Ishikawa (cell line): ENCODE measurements at regions not wholly inside any gene's neighbourhood (a gene's known extent, or its start where the extent isn't known, plus 50 kb on each side); places are given as distances from the start of the nearest gene placed in this dataset.

Source experiments
- CEBPB ChIP-seq: IDR thresholded peaks from 2 replicates; pipeline ENCODE4 v1.6.1; 2012
- CREB1 ChIP-seq: IDR thresholded peaks from 2 replicates; pipeline ENCODE4 v1.6.1; 2012; ENCODE audit warnings: low read depth
- EGR1 ChIP-seq: IDR thresholded peaks from 2 replicates; pipeline ENCODE4 v1.6.1; 2012
- EP300 ChIP-seq: IDR thresholded peaks from 2 replicates; pipeline ENCODE4 v1.6.1; 2012; ENCODE audit warnings: borderline replicate concordance
- FOXM1 ChIP-seq: IDR thresholded peaks from 2 replicates; pipeline ENCODE4 v1.6.1; 2012; ENCODE audit warnings: low read depth, borderline replicate concordance
- MAX ChIP-seq: IDR thresholded peaks from 2 replicates; pipeline ENCODE4 v1.6.1; 2012
- RAD21 ChIP-seq: IDR thresholded peaks from 2 replicates; pipeline ENCODE4 v1.6.1; 2012; ENCODE audit warnings: low read depth
- REST ChIP-seq: IDR thresholded peaks from 2 replicates; pipeline ENCODE4 v1.6.1; 2012; ENCODE audit warnings: low read depth, mild to moderate bottlenecking
- TAF1 ChIP-seq: IDR thresholded peaks from 2 replicates; pipeline ENCODE4 v1.6.1; 2012; ENCODE audit warnings: low read depth, mild to moderate bottlenecking
- TEAD4 ChIP-seq: IDR thresholded peaks from 2 replicates; pipeline ENCODE4 v1.6.1; 2012
- USF1 ChIP-seq: IDR thresholded peaks from 2 replicates; pipeline ENCODE4 v1.6.1; 2012
- YY1 ChIP-seq: IDR thresholded peaks from 2 replicates; pipeline ENCODE4 v1.6.1; 2012; ENCODE audit warnings: low read depth
- ZBTB7A ChIP-seq: IDR thresholded peaks from 2 replicates; pipeline ENCODE4 v1.6.1; 2012; ENCODE audit warnings: low read depth

GRCh38 chr12:66885115-66885875 lies 206.4 kb upstream of the GRIP1 start:
- TF ChIP-seq ZBTB7A = no peak
- no peak for TF ChIP-seq TEAD4
- TF ChIP-seq MAX = no peak
- no peak for TF ChIP-seq CEBPB
- TF ChIP-seq YY1 = no peak
- TF ChIP-seq REST = no peak
- TF ChIP-seq TAF1 = no peak
- TF ChIP-seq FOXM1 = no peak
- no peak for TF ChIP-seq CREB1
- TF ChIP-seq EP300 = no peak
- TF ChIP-seq USF1 = no peak
- TF ChIP-seq EGR1 = no peak
- no peak for TF ChIP-seq RAD21
